ENCODE measurements at regions not wholly inside any gene's neighbourhood (a gene's known extent, or its start where the extent isn't known, plus 50 kb on each side); places are given as distances from the start of the nearest gene placed in this dataset.

DNA sequence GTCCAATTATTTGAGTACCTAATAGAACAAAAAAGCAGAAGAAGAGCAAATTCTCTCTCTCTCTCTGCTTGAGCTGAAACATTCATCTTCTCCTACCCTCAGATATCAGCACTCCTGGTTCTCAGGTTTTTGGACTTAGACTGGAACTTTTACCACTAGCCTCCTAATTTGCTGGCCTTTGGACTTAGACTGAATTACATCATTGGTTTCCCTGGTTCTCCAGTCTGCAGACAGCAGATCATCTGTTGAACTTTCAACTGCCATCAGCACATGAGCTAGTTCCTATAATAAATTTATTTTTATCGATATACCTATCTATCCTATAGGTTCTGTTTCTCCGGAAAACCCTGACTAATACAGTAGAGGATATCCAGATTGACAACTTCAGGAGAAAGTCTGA is 208.9 kb upstream of the GAS1 start:
- ATAC-seq (no peak), DNase-seq (no peak)

DNA sequence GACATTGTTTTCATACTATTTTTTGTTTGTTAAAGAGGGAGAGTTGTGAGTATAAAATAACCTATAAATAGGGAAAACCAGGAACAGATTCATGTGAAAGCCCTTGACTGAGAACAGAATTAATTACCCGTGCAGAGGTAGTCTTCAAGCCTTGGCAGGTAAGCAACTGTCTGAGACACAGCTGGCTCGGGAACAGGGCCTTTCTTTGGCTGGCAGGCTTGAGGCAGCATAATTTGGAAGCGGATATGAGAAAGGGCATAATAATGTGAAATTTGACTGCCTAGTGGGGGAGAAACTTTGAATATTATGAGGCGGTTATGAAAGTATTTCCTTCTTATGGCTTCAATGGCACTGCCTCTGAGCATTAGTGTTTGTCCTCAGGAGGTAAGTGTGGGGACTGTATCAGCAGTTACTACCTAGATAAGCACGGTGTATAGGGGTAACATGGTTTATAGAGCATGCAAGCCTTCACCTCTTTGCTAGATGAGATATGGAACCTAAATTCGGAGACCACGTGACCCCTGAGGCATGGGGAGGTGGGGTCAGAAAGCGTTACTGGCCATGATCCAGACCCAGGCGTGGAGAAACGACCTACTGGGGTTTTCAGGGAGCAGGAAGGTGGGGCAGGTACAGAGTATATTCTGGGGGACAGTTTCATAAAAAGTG is 210.2 kb upstream of the GAS1 start:
- no peak for DNase-seq
- ATAC-seq, result peak; percentile 23

DNA sequence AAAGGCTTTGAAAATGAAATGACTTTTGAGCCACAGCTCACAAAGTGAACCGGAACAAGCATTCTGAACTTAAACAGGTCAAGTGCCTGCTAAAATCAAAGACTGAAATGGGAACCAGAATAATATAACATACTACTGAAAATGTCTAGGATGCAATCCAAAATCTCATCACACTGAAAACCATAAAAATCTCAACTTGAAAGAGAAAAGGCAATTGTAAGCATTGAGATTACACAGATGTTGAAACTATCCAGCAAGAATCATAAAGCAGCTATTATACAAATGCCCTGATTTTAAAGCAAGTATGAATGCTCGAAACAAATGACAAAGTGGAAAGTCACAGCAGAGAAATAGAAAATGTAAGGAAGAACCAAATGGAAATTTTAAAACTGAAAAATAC is 211.5 kb upstream of the GAS1 start:
- no peak for DNase-seq
- no peak for ATAC-seq

DNA sequence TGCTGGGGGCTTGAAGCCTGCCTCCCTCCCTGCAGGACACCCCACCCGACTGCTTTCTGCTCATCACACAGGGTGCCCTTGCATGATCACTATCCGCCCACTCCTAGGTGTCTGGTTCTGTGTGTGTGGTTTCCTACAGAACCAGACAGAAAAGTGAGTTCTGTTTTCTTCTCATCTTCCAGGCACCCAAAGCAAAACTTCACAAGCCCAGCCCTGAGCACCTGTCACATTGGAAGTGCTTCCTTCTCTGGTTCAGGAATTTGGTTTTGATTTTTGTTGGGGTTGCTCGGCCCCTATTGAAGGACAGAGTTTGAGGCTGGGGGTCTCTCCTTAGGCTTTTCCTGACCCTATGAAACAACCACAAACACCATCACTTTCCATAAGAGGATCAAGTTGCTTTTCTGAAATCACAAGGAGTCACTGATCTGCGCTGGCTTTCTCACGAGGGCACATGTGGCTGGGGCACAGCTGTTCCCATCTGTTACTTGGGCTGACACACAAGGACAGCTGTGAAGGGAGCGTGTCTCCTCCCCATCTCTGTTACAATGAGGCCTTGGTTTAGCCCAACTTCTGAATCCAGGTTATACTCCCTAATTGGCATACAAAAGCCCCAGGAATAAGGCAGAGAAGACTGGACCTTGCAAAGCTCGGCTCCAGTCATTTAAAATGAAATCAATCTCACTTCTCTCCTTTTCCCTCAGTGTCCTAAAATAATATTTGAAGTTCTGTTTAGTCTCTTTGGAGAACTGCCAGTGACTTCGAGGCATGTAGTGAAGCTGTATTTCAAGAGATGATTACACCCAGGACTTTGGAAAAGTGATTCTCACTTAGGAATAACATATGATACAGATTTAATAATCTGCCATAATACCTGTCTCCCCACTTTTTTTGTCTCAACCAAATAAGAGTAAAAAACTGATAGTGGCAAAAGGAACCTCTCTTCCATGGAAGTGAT is 213.1 kb upstream of the GAS1 start:
- no peak for ATAC-seq

DNA sequence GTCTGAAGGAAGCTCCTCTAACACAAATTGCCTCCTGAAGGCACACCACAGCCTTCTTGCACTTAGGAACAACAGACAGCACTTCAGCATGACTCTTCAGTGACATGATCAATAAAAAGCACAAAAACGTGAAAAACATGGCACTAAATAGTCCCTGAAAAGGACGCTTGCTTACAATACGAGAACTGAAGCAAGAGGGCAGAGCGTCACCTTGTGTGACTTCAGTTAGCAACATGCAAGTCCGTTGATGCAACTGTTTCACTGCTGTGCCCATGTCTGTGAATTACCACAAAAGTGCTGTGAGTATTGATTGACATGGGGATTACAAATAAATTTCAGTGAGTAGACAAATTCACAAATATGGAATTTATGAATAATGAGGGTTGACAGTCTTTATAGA is 219.9 kb upstream of the GAS1 start:
- ATAC-seq (no peak), DNase-seq (no peak)

More for the DNA sequence above, 213.1 kb upstream of the GAS1 start:
- DNase-seq, result no peak

DNA sequence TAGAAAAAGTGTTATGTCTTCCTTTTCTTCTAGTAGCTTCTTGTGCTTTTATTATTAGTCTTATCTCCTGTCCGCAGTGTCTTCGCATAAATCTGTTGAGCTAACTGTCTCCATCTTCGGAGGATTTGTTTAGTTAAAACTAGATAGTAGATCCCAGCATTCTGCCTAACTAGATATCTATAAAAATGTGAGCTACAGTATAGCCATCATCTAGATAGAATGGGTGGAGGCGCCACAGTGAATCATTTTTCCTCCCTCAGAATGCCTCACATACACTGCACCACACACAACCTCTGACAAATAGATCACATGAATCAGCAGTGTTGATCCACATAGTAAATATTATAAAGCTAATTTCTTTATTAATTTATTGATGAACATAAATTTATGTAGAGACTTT is 220.3 kb upstream of the GAS1 start:
- DNase-seq, result no peak
- no peak for ATAC-seq

DNA sequence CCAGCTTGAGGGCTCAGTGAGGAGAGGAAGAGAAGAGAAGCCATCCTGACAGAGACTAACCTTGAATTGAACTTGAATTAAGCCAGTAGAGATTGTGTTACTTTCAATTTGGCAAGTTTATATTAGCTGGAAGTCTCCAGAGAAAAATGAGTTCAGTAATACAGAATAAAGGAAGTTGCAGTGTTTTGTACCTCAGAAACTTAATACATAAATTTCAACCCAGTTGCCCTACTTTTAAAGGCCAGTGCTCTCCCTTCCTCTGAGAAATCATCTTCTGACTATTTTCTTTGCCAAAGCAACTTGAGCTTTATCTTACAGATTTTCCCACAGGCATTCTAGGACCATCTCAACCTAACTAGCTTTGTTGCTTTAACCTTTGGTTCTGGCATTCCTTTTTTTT is 231.0 kb upstream of the GAS1 start:
- DNase-seq (no peak), ATAC-seq (no peak)

DNA sequence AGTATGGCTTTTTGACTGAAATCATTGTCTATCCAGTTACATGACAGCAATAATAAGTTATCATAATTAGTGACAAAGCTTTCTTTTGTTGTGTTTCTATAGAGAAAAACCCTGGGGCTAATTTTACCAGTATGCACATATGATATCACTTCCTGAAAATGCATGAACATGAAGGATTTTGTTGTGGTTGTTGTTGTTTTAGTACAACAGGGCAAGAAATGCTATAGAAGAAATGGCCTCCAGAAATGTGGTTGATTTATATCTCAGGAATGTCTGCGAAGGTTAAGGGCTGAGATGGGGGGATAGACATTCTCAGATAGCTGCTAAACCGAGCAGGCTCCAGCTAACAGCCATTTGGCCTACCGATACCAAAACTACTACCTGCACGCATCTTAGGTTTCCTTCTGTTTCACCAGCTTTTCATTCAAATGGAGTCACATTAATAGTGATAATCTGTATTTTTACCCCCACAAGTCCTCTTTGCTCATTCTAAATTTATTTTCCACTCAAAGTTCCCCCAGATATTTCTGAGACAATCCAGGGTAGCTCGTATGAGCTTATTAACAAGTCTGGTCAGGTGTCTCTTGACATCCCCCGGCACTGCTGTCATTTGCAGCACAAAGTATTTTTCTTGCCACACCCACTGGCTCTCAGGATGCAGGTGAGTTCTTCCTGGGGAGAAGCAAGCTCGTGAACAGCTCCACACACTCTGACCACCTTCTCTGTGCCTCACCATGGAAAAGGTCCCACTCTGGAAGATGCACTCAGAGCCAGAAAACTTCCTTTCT is 232.4 kb upstream of the GAS1 start:
- DNase-seq (no peak), ATAC-seq (no peak)

DNA sequence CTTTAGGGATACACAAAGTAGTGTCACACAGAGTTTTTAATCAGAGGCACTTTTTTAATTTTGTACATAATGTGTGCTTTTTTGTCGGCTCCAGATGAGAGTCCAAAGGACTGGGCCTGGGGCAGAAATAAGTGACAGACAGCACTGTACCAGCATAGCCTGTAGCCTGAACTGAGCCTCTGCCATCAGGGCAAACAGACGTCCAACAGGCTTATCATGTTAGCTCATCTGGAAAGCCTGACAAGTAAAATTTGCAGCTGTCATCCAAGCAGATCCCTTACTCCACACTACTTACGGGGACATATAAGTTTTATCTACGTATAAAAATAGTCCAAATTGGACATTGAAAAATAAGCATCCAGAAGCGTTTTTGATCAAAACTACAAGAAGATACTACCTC is 233.1 kb upstream of the GAS1 start:
- ATAC-seq, result no peak
- DNase-seq, result no peak

DNA sequence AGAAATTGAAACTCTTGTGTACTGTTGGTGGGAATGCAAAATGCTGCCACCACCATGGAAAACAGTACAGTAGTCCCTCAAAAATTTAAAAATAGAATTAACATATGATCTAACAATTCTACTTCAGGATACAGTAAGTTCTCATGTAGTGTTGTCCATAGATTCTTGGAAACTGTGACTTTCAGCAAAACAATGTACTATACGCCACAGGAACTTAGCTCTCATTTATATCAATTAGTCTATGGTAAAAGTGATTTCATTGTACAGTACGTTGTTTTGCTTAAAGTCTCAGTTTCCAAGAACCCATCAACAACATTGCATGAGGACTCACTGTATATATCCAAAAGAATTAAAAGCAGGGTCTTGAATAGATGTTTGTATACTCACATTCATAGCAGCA is 233.5 kb upstream of the GAS1 start:
- ATAC-seq (no peak), DNase-seq (no peak)

DNA sequence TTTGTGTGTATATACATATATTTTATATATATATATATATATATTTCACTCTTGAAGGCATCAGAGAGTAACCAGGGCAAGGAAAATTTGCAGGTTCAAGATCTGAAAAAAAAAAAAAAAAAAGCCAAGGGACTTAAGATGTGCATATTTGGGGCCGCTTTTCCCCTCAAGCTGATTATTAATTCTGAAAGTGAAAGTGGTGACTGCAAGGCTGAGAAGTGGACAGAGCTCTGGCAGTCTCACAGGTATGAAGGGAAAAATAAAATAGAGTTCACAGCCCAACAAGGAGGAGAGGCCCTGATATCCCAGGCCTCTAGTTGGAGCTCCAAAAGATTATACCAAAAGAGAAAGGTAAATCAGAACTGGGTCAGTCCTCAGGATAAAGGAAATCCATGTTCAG is 234.4 kb upstream of the GAS1 start:
- ATAC-seq, result no peak
- no peak for DNase-seq

DNA sequence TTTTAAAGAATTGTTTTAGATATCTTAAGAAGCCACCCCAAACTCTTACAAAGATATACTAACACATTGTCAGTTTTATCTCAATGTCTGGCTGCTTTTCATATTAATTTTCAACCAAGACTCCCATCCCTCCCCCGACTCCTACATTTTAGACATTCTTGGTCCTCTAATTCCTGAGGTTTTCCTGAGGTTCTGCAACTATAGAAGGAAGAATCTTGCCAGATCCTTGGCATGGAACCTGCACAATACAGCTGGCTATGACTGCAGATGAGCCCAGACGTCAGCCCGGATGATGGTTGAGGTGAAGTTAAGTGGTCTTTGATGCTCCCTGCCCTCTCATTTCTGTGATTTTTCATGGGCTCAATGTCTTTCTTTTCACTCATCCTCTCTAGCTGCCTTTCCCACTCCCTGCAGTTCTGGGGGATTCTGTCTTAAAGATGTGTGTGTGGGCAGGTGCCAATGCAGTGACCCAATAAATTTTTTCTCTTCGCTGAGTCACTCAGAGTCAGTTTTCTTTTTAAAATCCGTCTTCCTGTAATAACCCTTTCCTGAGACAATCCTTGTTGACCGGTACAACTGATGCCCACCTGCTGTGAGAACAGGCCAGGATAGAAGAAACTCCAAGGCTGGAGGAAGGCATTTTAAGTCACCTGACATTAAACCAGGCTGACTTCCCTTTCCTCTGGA is 237.8 kb upstream of the GAS1 start:
- no peak for DNase-seq
- ATAC-seq, result no peak

DNA sequence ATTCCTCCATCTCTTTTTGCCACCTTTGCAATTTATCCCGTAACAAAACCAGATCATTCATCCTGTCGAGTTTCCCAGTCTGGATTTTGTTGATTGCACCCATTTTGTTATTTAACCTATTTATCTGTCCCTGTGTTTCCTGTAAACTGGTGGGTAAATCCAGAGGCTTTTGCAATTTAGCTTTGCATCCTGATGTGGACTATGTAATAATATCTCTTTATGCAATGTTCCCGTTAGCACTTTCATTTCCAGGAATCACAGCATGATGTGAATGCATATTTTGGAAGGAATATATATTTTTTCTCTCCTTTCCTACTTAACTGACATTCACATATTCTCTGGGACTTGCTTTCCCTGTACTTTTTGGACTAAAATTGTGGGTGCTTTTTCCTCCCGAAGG is 240.3 kb upstream of the GAS1 start:
- DNase-seq (no peak), ATAC-seq (no peak)

DNA sequence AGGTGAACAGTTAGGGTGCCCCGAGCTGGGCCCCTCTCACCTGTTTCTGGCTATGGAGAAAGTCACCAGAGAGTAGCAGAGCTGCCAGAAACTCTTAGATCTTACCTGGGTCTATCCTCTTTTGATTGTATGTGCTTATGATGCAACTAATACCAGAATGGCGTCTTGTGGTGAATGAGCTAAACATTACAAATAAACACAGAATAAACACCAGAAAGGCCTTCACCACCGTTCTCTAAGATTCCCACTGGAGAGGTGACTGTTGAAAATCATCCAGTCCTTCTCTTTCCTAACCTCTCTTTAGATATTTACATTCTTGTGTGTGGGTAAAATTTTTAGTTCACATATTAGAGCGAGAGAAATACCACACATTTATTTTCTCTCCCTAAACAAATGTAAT is 241.7 kb upstream of the GAS1 start:
- ATAC-seq (no peak), DNase-seq (no peak)

DNA sequence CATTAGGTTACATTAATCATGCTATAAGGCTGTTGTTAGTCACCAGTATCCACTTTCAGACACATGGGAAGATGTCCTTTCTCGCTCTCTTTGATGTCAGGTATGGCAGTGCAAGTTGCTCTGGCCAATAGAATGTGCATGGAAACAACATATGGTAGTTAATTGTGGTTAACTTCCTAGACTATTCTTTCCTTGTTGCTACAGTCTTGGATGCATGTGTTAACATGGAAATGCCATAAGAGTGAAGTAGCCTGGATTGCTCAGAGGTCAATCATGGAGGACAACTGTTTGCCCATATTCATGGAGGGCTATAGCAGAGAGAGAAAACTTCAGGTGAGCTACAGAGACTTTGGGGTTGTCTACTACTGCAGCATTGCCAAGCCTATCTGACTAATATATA is 245.8 kb upstream of the GAS1 start:
- DNase-seq (no peak), ATAC-seq (no peak)

DNA sequence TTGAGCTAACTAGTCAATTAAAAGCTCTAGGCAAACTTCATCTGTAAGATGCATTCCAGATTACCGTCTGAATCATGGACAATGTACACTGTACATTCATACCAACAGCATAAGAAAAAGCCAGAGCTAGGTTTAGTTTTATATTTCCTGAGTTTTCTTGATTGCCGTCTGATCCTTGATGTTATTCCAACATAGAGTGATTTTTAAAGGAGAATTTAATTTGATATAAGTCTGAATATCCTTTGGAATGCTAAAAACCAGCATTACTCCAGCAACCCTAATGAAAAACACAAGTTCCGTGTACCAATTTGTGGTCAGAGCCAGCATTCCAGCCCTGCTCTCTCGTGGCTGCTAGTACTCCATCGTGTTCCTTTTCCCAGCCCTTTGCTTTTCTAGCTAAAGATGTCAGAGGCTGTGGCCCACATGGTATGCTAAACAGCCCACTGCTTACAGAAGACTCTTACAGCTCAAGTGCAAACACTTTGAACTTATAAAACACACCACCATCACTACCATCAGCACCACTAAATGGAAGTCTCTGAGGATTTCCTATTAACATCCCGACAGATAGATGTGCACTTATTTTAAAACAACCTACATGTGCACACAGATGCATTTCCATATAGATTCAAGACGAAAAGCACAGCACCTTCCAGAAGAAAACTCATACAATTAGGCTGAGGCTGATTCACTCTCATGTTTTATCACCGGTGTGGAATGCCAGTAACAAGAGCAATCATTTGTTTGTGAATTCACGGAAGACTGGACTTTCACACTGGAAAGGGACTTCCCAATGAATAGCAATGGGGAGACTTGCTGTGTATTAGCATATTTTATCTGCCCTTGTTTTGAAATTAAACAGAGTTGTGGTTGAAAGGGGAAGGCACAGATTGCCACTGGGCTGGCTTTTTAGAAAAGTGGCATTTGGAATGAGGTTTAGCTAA is 246.9 kb upstream of the GAS1 start:
- ATAC-seq (no peak), DNase-seq (no peak)

DNA sequence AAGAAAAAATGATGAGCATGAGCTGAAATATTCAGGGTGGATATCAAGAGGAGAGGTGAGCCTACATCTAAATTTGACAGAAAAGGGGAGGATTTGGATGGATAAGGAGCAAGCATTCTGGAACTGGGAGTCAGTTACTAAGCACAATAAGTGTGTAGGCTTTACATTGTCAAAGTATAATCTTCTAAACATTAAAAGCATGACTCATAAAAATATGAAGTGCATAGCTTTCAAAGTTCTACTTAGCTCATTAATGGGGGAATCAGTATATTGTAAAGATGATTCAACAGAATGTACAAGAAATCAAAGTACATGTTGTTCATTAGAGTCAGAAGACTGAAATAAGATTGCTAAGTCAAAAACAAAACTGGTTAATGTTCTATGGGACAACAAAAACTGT is 248.0 kb upstream of the GAS1 start:
- DNase-seq, result no peak
- ATAC-seq, result no peak

DNA sequence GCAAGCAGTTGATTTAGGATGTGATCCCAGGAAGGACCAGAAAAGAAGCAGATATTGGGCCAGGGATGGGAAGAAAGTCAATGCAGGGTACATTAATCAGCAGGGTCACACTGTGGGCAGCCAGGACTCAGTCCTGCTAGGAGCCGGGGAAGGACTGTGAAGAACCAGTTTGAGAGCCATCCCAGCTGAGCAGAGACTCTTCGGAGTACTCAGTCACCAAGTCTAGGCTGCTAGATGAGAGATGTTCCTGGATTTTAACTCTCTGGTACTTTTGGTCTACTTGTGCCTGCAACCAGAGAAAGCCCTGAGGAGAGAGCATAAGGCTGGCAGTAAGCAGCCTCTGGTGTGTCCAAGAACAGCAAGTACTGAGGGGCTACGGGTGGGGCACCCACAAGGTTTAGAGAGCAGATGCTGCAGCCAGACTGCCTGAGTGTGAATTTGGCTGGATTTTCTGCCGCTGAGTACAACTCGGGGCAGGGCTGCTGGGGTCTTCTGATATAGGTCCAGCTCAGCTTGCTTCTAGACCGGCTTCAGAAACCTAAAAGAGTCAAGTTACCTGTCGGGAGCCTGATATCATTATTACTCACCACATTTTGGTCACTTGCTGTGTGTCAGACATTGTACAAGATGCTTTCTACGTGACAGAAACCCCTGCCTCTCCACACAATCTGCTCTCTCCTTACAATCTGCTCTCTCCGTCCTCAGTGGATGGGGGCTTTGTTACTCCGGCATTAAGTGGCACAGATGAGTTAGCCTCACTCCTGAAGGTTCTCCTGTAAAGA is 250.2 kb upstream of the GAS1 start:
- no peak for ATAC-seq
- DNase-seq, result no peak

DNA sequence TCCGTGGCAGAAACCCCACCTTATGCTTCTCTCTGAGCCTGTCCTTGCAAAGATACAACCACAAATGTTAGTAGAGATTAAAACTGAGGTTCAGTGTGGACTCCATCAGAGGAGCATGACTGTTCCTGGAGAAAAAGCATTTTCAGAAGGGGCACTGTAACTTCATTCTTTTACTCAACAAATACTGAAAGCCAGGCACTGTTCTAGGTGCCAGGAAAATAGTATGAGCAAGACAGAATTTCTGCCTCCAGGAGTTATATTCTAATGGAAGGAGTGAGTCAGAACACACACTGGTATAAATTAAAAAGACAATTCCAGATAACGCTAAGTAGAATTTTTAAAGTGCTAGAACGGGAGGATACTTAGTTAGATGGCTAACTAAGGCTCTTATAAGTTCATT is 251.4 kb upstream of the GAS1 start:
- no peak for ATAC-seq
- no peak for DNase-seq

DNA sequence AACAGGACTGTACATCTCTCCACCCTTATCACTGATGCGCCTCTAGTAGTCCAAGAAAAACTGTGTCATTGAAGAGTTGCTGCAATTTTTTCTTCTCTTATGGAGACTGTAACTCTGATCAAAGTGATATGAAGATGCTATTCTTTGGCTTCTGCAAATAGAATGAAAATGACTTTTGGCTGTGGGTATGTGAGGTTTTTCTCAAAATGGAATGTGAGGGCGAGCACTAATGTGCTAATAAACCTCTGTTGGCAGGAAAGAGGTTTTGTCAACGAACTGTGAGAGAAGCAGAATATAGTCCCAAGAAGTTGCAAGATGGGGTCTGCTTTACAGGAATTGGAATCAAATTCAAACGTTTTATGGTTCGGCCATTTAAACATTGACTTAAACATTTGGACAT is 252.0 kb upstream of the GAS1 start:
- ATAC-seq (no peak), DNase-seq (no peak)

Measured in stimulated activated naive CD8-positive, alpha-beta T cell treated with anti-CD3 and anti-CD28 coated beads, Interleukin-15, Interleukin-2, amounts not matched to agents 100 U/mL and 50 U/mL, for 24 hours (primary cell).